Kidney (tissue), 13 donors: ENCODE measurements at regions not wholly inside any gene's neighbourhood (a gene's known extent, or its start where the extent isn't known, plus 50 kb on each side); places are given as distances from the start of the nearest gene placed in this dataset.
A peak's percentile ranks its signal among the peaks of the same experiment; 100 is the strongest.

Source experiments
- DNase-seq, 5 donors: peaks; one replicate each; pipeline ENCODE4 v3.0.0-alpha.2; 2013 to 2020
- FAIRE-seq: peaks from 2 replicates; lab custom pipeline; 2012; peaks lifted over from hg19 to GRCh38; lab: Jason Lieb, UNC
- H3K27ac ChIP-seq, 2 donors: one replicate each; pipeline ENCODE4 v1.7.0; 2013; ENCODE audit warnings: low read depth in 2 of 2, low read length in 2 of 2, inconsistent platforms in 1 of 2
- H3K27me3 ChIP-seq: one replicate; pipeline ENCODE4 v1.7.1; 2013; ENCODE audit warnings: low read length, inconsistent platforms; ENCODE audit not compliant: control insufficient read depth, insufficient read depth
- H3K36me3 ChIP-seq, 3 donors: one replicate each; pipeline versions ENCODE4 v1.7.0 to v1.7.1; 2013; ENCODE audit warnings: low read length in 3 of 3, control low read depth in 1 of 3, inconsistent platforms in 1 of 3; ENCODE audit not compliant: insufficient read depth in 3 of 3, control insufficient read depth in 2 of 3
- H3K4me1 ChIP-seq, 3 donors: one replicate each; pipeline versions ENCODE4 v1.7.0 to v1.7.1; 2013; ENCODE audit warnings: low read length in 3 of 3, inconsistent platforms in 1 of 3, low read depth in 1 of 3; ENCODE audit not compliant: control insufficient read depth in 2 of 3, insufficient read depth in 2 of 3
- H3K4me3 ChIP-seq, 3 donors: one replicate each; pipeline versions ENCODE4 v1.7.0 to v1.8.1; 2013; ENCODE audit warnings: low read length in 3 of 3, control low read depth in 1 of 3, inconsistent platforms in 1 of 3
- H3K9ac ChIP-seq, 3 donors: one replicate each; pipeline versions ENCODE4 v1.7.0 to v1.7.1; 2013; ENCODE audit warnings: low read length in 3 of 3, control low read depth in 1 of 3, inconsistent platforms in 1 of 3
- H3K9me3 ChIP-seq, 3 donors: one replicate each; pipeline versions ENCODE4 v1.7.0 to v1.7.1; 2013; ENCODE audit warnings: low read length in 3 of 3, control low read depth in 1 of 3, inconsistent platforms in 1 of 3; ENCODE audit not compliant: control insufficient read depth in 2 of 3, insufficient read depth in 1 of 3
- CTCF ChIP-seq: IDR thresholded peaks from 3 replicates; pipeline ENCODE4 v1.5.1; 2012; ENCODE audit warnings: mild to moderate bottlenecking, moderate library complexity, borderline replicate concordance; ENCODE audit not compliant: insufficient read depth; ENCODE audit errors: extremely low read depth
- intact Hi-C: fragments of 100-400 bp; cut with DNase I; formaldehyde crosslinking; loops from one replicate; pipeline ENCODE4 v1.11.1; 2022
- donor health status: control.
- donor health status: control.
- donor health status: control.
- donor health status: control.
- donor health status: control.
- donor health status: DM: yes; HTN: yes; CAD: no.
- donor health status: Normal renal cell carcinoma (clear cell type).

GRCh38 chr1:43034195-43034658 is 75.6 kb upstream of the SLC2A1 start:
- Histone ChIP-seq H3K27ac (no peak overlapping the region), H3K4me3 (no peak overlapping the region), H3K9me3 (no peaks in the 10 kb centered on the region), H3K27me3 (no peaks in the 10 kb centered on the region), H3K4me1 (peaks cover 0 to 5% (median 4%) of the 10 kb centered on the region in 3 donors), H3K9ac (no peak overlapping the region), H3K36me3 (no peaks in the 10 kb centered on the region)
- FAIRE-seq (no peak), DNase-seq (peak in 1 of 5 donors; percentile 27)
- TF ChIP-seq CTCF, result no peak
- intact Hi-C loops, result no loop called here

- no peak for TF ChIP-seq CTCF
- DNase-seq (no peak), FAIRE-seq (no peak)
- Histone ChIP-seq H3K36me3 (no peaks in the 10 kb centered on the region), H3K27ac (no peak overlapping the region), H3K9ac (no peak overlapping the region), H3K9me3 (no peaks in the 10 kb centered on the region), H3K4me1 (peaks cover 0 to 5% (median 4%) of the 10 kb centered on the region in 3 donors), H3K4me3 (no peak overlapping the region), H3K27me3 (no peaks in the 10 kb centered on the region)
- intact Hi-C loops, result no loop called here
These were observed 72.9 kb upstream of the SLC2A1 start for GRCh38 chr1:43031316-43032203.

GRCh38 chr1:43024905-43025304 is 66.2 kb upstream of the SLC2A1 start:
- intact Hi-C loops, result no loop called here
- H3K27ac ChIP-seq, result no peak overlapping the region

More at GRCh38 chr1:43024905-43025304, 66.2 kb upstream of the SLC2A1 start:
- FAIRE-seq (no peak), DNase-seq (no peak)
- no peak overlapping the region for H3K9ac ChIP-seq
- no peaks in the 10 kb centered on the region for H3K27me3 ChIP-seq
- H3K9me3 ChIP-seq, result no peaks in the 10 kb centered on the region
- H3K36me3 ChIP-seq, result no peaks in the 10 kb centered on the region
- TF ChIP-seq CTCF, result no peak
- H3K4me1 ChIP-seq, result no peaks in the 10 kb centered on the region
- H3K4me3 ChIP-seq, result no peak overlapping the region
